Loucy (cell line): ENCODE measurements at regions not wholly inside any gene's neighbourhood (a gene's known extent, or its start where the extent isn't known, plus 50 kb on each side); places are given as distances from the start of the nearest gene placed in this dataset.

Experiments
- H2AFZ ChIP-seq: fragments of 200-600 bp; sonication (generic); 2 replicates; pipeline ENCODE4 v1.6.0; 2016; ENCODE audit warnings: antibody characterized with exemption, mild to moderate bottlenecking, low read length, moderate library complexity
- H3F3A ChIP-seq: fragments of 200-600 bp; 2 replicates; pipeline ENCODE4 v1.6.0; 2016; ENCODE audit warnings: antibody characterized with exemption, low read depth, mild to moderate bottlenecking
- H3K27me3 ChIP-seq: fragments of 200-600 bp; sonication (generic); 2 replicates; pipeline ENCODE4 v1.6.1; 2014; ENCODE audit warnings: low read length, mild to moderate bottlenecking; ENCODE audit not compliant: insufficient read depth, poor library complexity, severe bottlenecking
- H3K36me3 ChIP-seq: fragments of 200-600 bp; sonication (generic); 2 replicates; pipeline ENCODE4 v1.6.1; 2016; ENCODE audit warnings: low read length; ENCODE audit not compliant: insufficient read depth
- H3K4me1 ChIP-seq: fragments of 200-600 bp; sonication (generic); 2 replicates; pipeline ENCODE4 v1.5.1; 2014; ENCODE audit warnings: low read length, mild to moderate bottlenecking; ENCODE audit not compliant: insufficient read depth, poor library complexity, severe bottlenecking
- H3K4me2 ChIP-seq: fragments of 200-600 bp; sonication (generic); 2 replicates; pipeline ENCODE4 v1.6.0; 2014; ENCODE audit warnings: antibody characterized with exemption, low read length, low read depth, mild to moderate bottlenecking; ENCODE audit not compliant: poor library complexity, severe bottlenecking
- H3K4me3 ChIP-seq: fragments of 200-600 bp; sonication (generic); 2 replicates; pipeline ENCODE4 v1.5.1; 2014; ENCODE audit warnings: low read length, mild to moderate bottlenecking, mixed read lengths; ENCODE audit not compliant: poor library complexity, severe bottlenecking
- H3K79me2 ChIP-seq: fragments of 200-600 bp; sonication (generic); 2 replicates; pipeline ENCODE4 v1.6.1; 2014; ENCODE audit warnings: low read length; ENCODE audit not compliant: insufficient read depth
- H3K9ac ChIP-seq: fragments of 200-600 bp; sonication (generic); 2 replicates; pipeline ENCODE4 v1.6.0; 2014; ENCODE audit warnings: mild to moderate bottlenecking, low read depth, low read length, moderate library complexity; ENCODE audit not compliant: poor library complexity, severe bottlenecking
- H3K9me2 ChIP-seq: fragments of 200-600 bp; sonication (generic); replicated peaks from 2 replicates; pipeline ENCODE4 v1.6.1; 2016; ENCODE audit warnings: low read depth, low read length, mixed read lengths
- H3K9me3 ChIP-seq: fragments of 200-600 bp; sonication (generic); 2 replicates; pipeline ENCODE4 v1.6.1; 2014; ENCODE audit warnings: mild to moderate bottlenecking, antibody characterized with exemption, low read length, low read depth; ENCODE audit not compliant: insufficient read depth
- H4K20me1 ChIP-seq: fragments of 200-600 bp; sonication (generic); 2 replicates; pipeline ENCODE4 v1.6.0; 2014; ENCODE audit warnings: antibody characterized with exemption, low read length, mild to moderate bottlenecking; ENCODE audit not compliant: insufficient read depth, poor library complexity, severe bottlenecking
- EZH2phosphoT487 ChIP-seq: fragments of 200-600 bp; IDR thresholded peaks from 2 replicates; pipeline ENCODE4 v1.6.1; 2018; ENCODE audit warnings: antibody characterized with exemption, mild to moderate bottlenecking, moderate library complexity, borderline replicate concordance
- TF ChIP-seq, protein P1 (sequence below): fragments of 200-600 bp; sonication (generic); conservative IDR thresholded peaks from 2 replicates; pipeline ENCODE4 v1.5.1; 2014; ENCODE audit warnings: mild to moderate bottlenecking, antibody characterized with exemption, low read length

DNA sequence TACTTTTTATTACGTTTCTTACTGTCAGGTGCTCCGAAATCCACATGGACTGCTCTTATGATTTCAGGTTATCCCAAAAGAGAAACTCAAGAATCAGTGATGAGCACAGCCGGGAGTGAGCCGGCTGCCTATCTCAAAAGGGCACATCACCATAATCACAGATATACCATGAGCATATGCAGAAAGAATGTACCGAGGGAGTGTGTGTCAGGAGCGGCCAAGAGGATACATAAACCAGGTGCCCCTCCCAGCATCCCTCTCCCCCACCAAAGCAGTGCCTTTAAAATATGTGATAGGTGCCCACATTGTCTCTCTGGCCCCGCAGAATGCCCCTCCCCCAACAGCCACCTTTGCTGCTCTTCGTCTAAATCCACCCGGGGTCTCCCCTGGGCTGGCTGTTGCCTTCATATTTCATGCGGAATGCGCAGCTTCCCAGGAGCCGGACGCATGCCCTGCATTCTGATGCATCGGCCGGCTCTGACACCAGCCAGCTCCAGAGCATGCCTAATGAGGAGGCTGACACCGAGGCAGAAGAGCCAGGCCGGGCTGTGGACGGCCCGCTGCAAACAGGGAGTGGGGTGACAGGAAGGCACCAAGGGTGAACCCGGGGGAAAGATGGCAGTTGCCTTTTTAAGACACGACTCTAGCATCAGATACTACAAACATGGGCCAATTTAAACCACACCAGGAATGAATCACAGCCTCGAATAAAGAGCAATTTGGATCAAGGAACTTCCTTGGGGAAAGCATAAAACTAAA, 652.3 kb downstream of the BNC2 start:
- Histone ChIP-seq H3K9me2 (no peaks in the 10 kb centered on the region), H3K4me2 (no peak overlapping the region), H3K27me3 (no peaks in the 10 kb centered on the region), H2AFZ (no peak overlapping the region), H3K9ac (no peak overlapping the region), H4K20me1 (no peaks in the 10 kb centered on the region), H3K9me3 (no peaks in the 10 kb centered on the region), H3F3A (no peaks in the 10 kb centered on the region), H3K36me3 (no peaks in the 10 kb centered on the region), H3K4me1 (no peaks in the 10 kb centered on the region), H3K79me2 (no peaks in the 10 kb centered on the region), H3K4me3 (no peak overlapping the region)
- TF ChIP-seq, protein P1, sequence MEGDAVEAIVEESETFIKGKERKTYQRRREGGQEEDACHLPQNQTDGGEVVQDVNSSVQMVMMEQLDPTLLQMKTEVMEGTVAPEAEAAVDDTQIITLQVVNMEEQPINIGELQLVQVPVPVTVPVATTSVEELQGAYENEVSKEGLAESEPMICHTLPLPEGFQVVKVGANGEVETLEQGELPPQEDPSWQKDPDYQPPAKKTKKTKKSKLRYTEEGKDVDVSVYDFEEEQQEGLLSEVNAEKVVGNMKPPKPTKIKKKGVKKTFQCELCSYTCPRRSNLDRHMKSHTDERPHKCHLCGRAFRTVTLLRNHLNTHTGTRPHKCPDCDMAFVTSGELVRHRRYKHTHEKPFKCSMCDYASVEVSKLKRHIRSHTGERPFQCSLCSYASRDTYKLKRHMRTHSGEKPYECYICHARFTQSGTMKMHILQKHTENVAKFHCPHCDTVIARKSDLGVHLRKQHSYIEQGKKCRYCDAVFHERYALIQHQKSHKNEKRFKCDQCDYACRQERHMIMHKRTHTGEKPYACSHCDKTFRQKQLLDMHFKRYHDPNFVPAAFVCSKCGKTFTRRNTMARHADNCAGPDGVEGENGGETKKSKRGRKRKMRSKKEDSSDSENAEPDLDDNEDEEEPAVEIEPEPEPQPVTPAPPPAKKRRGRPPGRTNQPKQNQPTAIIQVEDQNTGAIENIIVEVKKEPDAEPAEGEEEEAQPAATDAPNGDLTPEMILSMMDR, result no peak

DNA sequence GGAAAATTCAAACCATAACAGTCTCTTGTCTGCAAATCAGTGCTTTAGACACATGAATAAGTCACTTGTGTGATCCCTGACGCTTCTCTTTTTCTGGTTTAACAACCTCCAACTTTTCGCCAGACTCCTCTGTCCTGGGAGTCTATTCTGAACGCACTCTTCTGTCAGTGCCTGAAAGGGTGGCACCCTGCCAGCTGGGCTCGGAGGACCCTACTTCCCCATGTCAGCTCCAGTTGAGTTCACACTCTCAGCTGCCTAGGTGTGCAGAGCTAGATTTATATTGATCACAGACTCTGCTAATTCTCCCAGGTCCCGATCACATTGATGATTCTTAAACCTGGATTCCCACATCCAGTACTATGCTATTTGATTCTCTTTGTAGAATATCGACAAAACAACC, 649.1 kb downstream of the BNC2 start:
- no peaks in the 10 kb centered on the region for H3K9me3 ChIP-seq
- no peaks in the 10 kb centered on the region for H3K27me3 ChIP-seq
- TF ChIP-seq, protein P1, result no peak
- no peak for TF ChIP-seq EZH2phosphoT487
- H3K4me3 ChIP-seq, result no peak overlapping the region
- H2AFZ ChIP-seq, result no peak overlapping the region
- H3K9me2 ChIP-seq, result no peaks in the 10 kb centered on the region
- H3F3A ChIP-seq, result no peaks in the 10 kb centered on the region
- no peaks in the 10 kb centered on the region for H3K36me3 ChIP-seq
- no peak overlapping the region for H3K9ac ChIP-seq
- H3K4me1 ChIP-seq, result no peaks in the 10 kb centered on the region
- H3K4me2 ChIP-seq, result no peak overlapping the region
- H4K20me1 ChIP-seq, result no peaks in the 10 kb centered on the region
- H3K79me2 ChIP-seq, result no peaks in the 10 kb centered on the region

DNA sequence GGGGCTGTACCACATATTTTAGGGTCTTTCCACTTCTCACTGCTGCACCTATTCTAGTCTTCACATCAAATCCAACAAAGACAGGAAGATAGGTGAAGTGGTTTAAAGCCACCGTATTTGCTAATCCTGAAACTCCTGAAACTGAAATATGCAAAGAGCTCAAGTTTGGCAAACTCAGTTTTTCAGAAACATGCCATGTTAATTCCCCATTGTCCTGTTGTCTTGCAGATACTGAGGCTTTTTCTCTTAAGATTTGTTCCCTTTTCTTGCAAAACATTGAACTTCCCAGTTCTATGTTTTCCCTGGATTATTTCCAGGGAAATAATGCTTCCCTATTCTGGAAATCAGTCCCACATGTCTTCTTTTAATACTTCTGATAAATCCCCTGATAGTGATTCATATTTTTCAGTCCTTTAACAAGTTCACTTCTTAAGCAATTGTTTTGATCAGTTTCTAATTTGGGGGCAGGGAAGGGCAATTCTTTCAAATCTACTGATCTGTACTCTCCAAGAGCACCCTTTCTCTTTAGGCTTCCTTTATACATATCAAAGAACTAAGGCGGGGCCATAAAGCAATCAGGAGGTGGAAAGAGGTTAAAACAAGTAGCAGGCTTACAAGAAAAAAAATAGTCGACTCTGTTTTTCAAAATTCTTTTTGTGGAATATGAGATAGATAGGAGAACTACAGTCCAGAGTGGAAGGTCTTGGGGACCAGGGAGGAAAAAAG, 648.5 kb downstream of the BNC2 start:
- H3K79me2 ChIP-seq, result no peaks in the 10 kb centered on the region
- no peak overlapping the region for H3K9ac ChIP-seq
- H3K4me3 ChIP-seq, result no peak overlapping the region
- no peak overlapping the region for H3K4me2 ChIP-seq
- H2AFZ ChIP-seq, result no peak overlapping the region
- H3K27me3 ChIP-seq, result no peaks in the 10 kb centered on the region
- H3K4me1 ChIP-seq, result no peaks in the 10 kb centered on the region
- H4K20me1 ChIP-seq, result no peaks in the 10 kb centered on the region
- no peak for TF ChIP-seq EZH2phosphoT487
- TF ChIP-seq, protein P1, result no peak
- H3K9me2 ChIP-seq, result no peaks in the 10 kb centered on the region
- H3K36me3 ChIP-seq, result no peaks in the 10 kb centered on the region
- H3F3A ChIP-seq, result no peaks in the 10 kb centered on the region
- H3K9me3 ChIP-seq, result no peaks in the 10 kb centered on the region
